ENCODE measurements at regions not wholly inside any gene's neighbourhood (a gene's known extent, or its start where the extent isn't known, plus 50 kb on each side); places are given as distances from the start of the nearest gene placed in this dataset.

- TF ChIP-seq TARDBP (IDR thresholded peaks at IDR 0.05) (no peak), ARNT (IDR thresholded peaks at IDR 0.05) (no peak), PKNOX1 (IDR thresholded peaks at IDR 0.05) (no peak), SUZ12 (IDR thresholded peaks at IDR 0.05) (no peak), CTBP1 (IDR thresholded peaks at IDR 0.05; ENCODE audit: borderline replicate concordance) (no peak), FOXK2 (IDR thresholded peaks at IDR 0.05) (no peak), L3MBTL2 (conservative IDR thresholded peaks at IDR 0.05) (no peak), FOXM1 (IDR thresholded peaks at IDR 0.05; ENCODE audit: borderline replicate concordance) (no peak), NFRKB (IDR thresholded peaks at IDR 0.05) (no peak), ELF4 (IDR thresholded peaks at IDR 0.05) (no peak), SP1 (IDR thresholded peaks at IDR 0.05) (no peak), LEF1 (IDR thresholded peaks at IDR 0.05; ENCODE audit: borderline replicate concordance) (no peak)
- DNase-seq (ENCODE audit: extremely low spot score), result no peak
- ChIA-PET CTCF (no interaction called here), POLR2A (no interaction called here)
Observed at GRCh38 chr16:74053312-74053711, 243.3 kb upstream of the PSMD7 start.

GRCh38 chr16:74052016-74052415 lies 244.6 kb upstream of the PSMD7 start:
- TF ChIP-seq TARDBP (IDR thresholded peaks at IDR 0.05), result no peak
- TF ChIP-seq PKNOX1 (IDR thresholded peaks at IDR 0.05), result peak; percentile 23; the same call in 1 of the 2 replicates
- CTCF ChIA-PET, result no interaction called here
- DNase-seq (ENCODE audit: extremely low spot score), result no peak
- POLR2A ChIA-PET, result no interaction called here

- ChIA-PET POLR2A (no interaction called here), CTCF (no interaction called here)
- no peak for DNase-seq (ENCODE audit: extremely low spot score)
- TF ChIP-seq FOXM1 (IDR thresholded peaks at IDR 0.05; ENCODE audit: borderline replicate concordance), result no peak
- TF ChIP-seq TARDBP (IDR thresholded peaks at IDR 0.05), result no peak
- no peak for TF ChIP-seq NFRKB (IDR thresholded peaks at IDR 0.05)
- no peak for TF ChIP-seq ARNT (IDR thresholded peaks at IDR 0.05)
Observed at GRCh38 chr16:74049027-74049426, 247.6 kb upstream of the PSMD7 start.

GRCh38 chr16:74046524-74046923 lies 250.1 kb upstream of the PSMD7 start:
- DNase-seq (ENCODE audit: extremely low spot score), result no peak
- CTCF ChIA-PET, result no interaction called here

GRCh38 chr16:74045513-74045912 lies 251.1 kb upstream of the PSMD7 start:
- CTCF ChIA-PET, result interaction anchor here (0.9 kb wide), 1 partner anchor 11 kb away, joined by 5 read pairs; no protein-coding TSS in a partner anchor
- DNase-seq (ENCODE audit: extremely low spot score), result no peak
- POLR2A ChIA-PET, result no interaction called here
- TF ChIP-seq SP1 (IDR thresholded peaks at IDR 0.05) (no peak), FOXK2 (IDR thresholded peaks at IDR 0.05) (no peak), ZNF384 (IDR thresholded peaks at IDR 0.05) (no peak), HDGF (IDR thresholded peaks at IDR 0.05; ENCODE audit: borderline replicate concordance) (no peak), FOXA1 (IDR thresholded peaks at IDR 0.05) (no peak), TARDBP (IDR thresholded peaks at IDR 0.05) (no peak), LEF1 (IDR thresholded peaks at IDR 0.05; ENCODE audit: borderline replicate concordance) (no peak), SUZ12 (IDR thresholded peaks at IDR 0.05) (no peak), L3MBTL2 (conservative IDR thresholded peaks at IDR 0.05) (no peak), ARNT (IDR thresholded peaks at IDR 0.05) (no peak)

More at GRCh38 chr16:74046524-74046923, 250.1 kb upstream of the PSMD7 start:
- POLR2A ChIA-PET, result no interaction called here
- TF ChIP-seq NFRKB (IDR thresholded peaks at IDR 0.05) (no peak), PKNOX1 (IDR thresholded peaks at IDR 0.05) (no peak), BHLHE40 (IDR thresholded peaks at IDR 0.05; ENCODE audit: borderline replicate concordance) (no peak), LEF1 (IDR thresholded peaks at IDR 0.05; ENCODE audit: borderline replicate concordance) (no peak)

GRCh38 chr16:74035816-74036215 lies 260.8 kb upstream of the PSMD7 start:
- DNase-seq (ENCODE audit: extremely low spot score), result peak; percentile 39
- ChIA-PET CTCF (interaction anchor here (0.9 kb wide), 1 partner anchor 1185 kb away, joined by 3 read pairs; no protein-coding TSS in a partner anchor), POLR2A (no interaction called here)

More at GRCh38 chr16:74035816-74036215, 260.8 kb upstream of the PSMD7 start:
- TF ChIP-seq HDGF (IDR thresholded peaks at IDR 0.05; ENCODE audit: borderline replicate concordance) (no peak), NFRKB (IDR thresholded peaks at IDR 0.05) (no peak), ELF4 (IDR thresholded peaks at IDR 0.05) (no peak), PKNOX1 (IDR thresholded peaks at IDR 0.05) (no peak), SP1 (IDR thresholded peaks at IDR 0.05) (no peak), FOXM1 (IDR thresholded peaks at IDR 0.05; ENCODE audit: borderline replicate concordance) (no peak)

Measured in HEK293T (cell line).